ENCODE measurements at regions not wholly inside any gene's neighbourhood (a gene's known extent, or its start where the extent isn't known, plus 50 kb on each side); places are given as distances from the start of the nearest gene placed in this dataset.

- Histone ChIP-seq H3K9me2 (replicated peaks; ENCODE audit: low read length) (no peaks in the 10 kb centered on the region), H3K36me3 (ENCODE audit: low read depth, low read length) (no peaks in the 10 kb centered on the region), H2AFZ (ENCODE audit: low read length) (no peak overlapping the region), H3K4me1 (ENCODE audit: insufficient read depth, low read length) (no peaks in the 10 kb centered on the region), H3K9ac (ENCODE audit: low read length) (no peak overlapping the region), H3K4me2 (ENCODE audit: low read length) (no peak overlapping the region), H3K27ac (ENCODE audit: low read length) (no peak overlapping the region), H3K4me3 (ENCODE audit: low read length) (no peak overlapping the region), H3K79me2 (ENCODE audit: low read length) (no peaks in the 10 kb centered on the region), H3K27me3 (ENCODE audit: low read length) (peaks cover 63% of the 10 kb centered on the region), H4K20me1 (ENCODE audit: low read length) (no peaks in the 10 kb centered on the region), H3K9me3 (ENCODE audit: low read length) (no peaks in the 10 kb centered on the region), H3F3A (ENCODE audit: low read length, unreplicated experiment) (no peaks in the 10 kb centered on the region)
- BruUV-seq (replicated peaks): no TSS peak
- ChIA-PET POLR2A (ENCODE audit: unreplicated experiment) (no interaction called here), CTCF (no interaction called here)
- ATAC-seq (no peak), DNase-seq (no peak)
- no peak for TF ChIP-seq CTCF (conservative IDR thresholded peaks at IDR 0.05; ENCODE audit: low read depth, low read length)
- TF ChIP-seq EZH2phosphoT487 (IDR thresholded peaks at IDR 0.05; ENCODE audit: borderline replicate concordance, low read length): no peak
- TF ChIP-seq EZH2 (IDR thresholded peaks at IDR 0.05; ENCODE audit: low read length, unreplicated experiment): no peak
- intact Hi-C loops (cut with micrococcal nuclease): no loop called here
These were observed 151.1 kb downstream of the TRIM27 start for GRCh38 chr6:28772480-28773381.

DNA sequence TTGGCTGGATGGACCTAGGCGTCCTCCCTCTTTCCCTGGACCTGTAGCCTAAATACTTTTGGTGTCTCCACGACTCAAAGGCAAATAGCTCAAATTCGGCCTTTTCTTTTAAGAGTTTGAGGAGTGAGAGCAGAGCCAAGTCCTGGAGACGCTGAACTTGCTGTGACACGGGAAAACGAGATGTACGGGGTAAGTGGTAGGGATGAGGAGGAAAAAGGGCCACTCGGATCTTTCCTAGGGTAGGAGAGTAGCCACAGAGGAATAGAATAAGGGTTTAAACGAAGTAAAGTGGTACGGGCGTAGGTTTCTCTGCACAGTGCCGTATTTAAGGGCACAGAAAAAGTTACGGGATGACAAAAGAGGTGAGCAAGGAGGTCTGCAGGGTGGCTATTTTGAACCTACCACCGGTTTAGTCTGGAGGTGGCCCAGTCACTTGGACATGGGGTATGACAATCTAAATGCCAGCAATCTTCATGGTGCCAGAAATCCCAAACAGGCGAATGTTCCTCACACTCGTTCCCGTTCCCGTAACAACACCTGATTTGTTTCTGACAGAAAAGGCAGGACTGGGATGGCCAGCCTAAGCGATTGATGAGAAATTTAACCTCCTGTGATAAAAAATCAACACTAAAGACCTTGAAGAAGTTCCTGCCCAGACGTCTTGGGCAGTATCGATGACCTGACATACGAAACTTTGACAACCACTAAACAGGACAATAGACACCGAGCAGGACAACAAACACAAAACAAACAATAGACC lies 149.3 kb downstream of the TRIM27 start:
- Histone ChIP-seq H3K4me3 (ENCODE audit: low read length) (no peak overlapping the region), H3K4me2 (ENCODE audit: low read length) (no peak overlapping the region), H3K9me2 (replicated peaks; ENCODE audit: low read length) (no peaks in the 10 kb centered on the region), H3K79me2 (ENCODE audit: low read length) (no peaks in the 10 kb centered on the region), H4K20me1 (ENCODE audit: low read length) (no peaks in the 10 kb centered on the region), H3F3A (ENCODE audit: low read length, unreplicated experiment) (no peaks in the 10 kb centered on the region), H3K27ac (ENCODE audit: low read length) (no peak overlapping the region), H2AFZ (ENCODE audit: low read length) (no peak overlapping the region), H3K9me3 (ENCODE audit: low read length) (no peaks in the 10 kb centered on the region), H3K27me3 (ENCODE audit: low read length) (peaks cover 63% of the 10 kb centered on the region), H3K9ac (ENCODE audit: low read length) (no peak overlapping the region), H3K36me3 (ENCODE audit: low read depth, low read length) (no peaks in the 10 kb centered on the region), H3K4me1 (ENCODE audit: insufficient read depth, low read length) (no peaks in the 10 kb centered on the region)
- ATAC-seq (no peak), DNase-seq (no peak)
- ChIA-PET CTCF (no interaction called here), POLR2A (ENCODE audit: unreplicated experiment) (no interaction called here)
- intact Hi-C loops (cut with micrococcal nuclease): no loop called here
- no TSS peak for BruUV-seq (replicated peaks)
- no peak for TF ChIP-seq CTCF (conservative IDR thresholded peaks at IDR 0.05; ENCODE audit: low read depth, low read length)
- TF ChIP-seq EZH2phosphoT487 (IDR thresholded peaks at IDR 0.05; ENCODE audit: borderline replicate concordance, low read length): no peak
- no peak for TF ChIP-seq EZH2 (IDR thresholded peaks at IDR 0.05; ENCODE audit: low read length, unreplicated experiment)

- Histone ChIP-seq H3K27ac (ENCODE audit: low read length) (no peak overlapping the region), H3K4me3 (ENCODE audit: low read length) (no peak overlapping the region; the same call in 1 of the 2 replicates), H3K36me3 (ENCODE audit: low read depth, low read length) (no peaks in the 10 kb centered on the region), H3F3A (ENCODE audit: low read length, unreplicated experiment) (no peaks in the 10 kb centered on the region), H3K9me3 (ENCODE audit: low read length) (no peaks in the 10 kb centered on the region), H3K9ac (ENCODE audit: low read length) (no peak overlapping the region), H2AFZ (ENCODE audit: low read length) (no peak overlapping the region), H4K20me1 (ENCODE audit: low read length) (no peaks in the 10 kb centered on the region), H3K4me1 (ENCODE audit: insufficient read depth, low read length) (no peaks in the 10 kb centered on the region), H3K27me3 (ENCODE audit: low read length) (peaks cover 68% of the 10 kb centered on the region), H3K9me2 (replicated peaks; ENCODE audit: low read length) (no peaks in the 10 kb centered on the region), H3K79me2 (ENCODE audit: low read length) (no peaks in the 10 kb centered on the region), H3K4me2 (ENCODE audit: low read length) (no peak overlapping the region)
- no peak for DNase-seq
- ChIA-PET POLR2A (ENCODE audit: unreplicated experiment) (no interaction called here), CTCF (no interaction called here)
- no TSS peak for BruUV-seq (replicated peaks)
- TF ChIP-seq EZH2phosphoT487 (IDR thresholded peaks at IDR 0.05; ENCODE audit: borderline replicate concordance, low read length) (no peak), CTCF (conservative IDR thresholded peaks at IDR 0.05; ENCODE audit: low read depth, low read length) (no peak), EZH2 (IDR thresholded peaks at IDR 0.05; ENCODE audit: low read length, unreplicated experiment) (no peak)
- no peak for ATAC-seq
- intact Hi-C loops (cut with micrococcal nuclease): no loop called here
These were observed 148.8 kb downstream of the TRIM27 start for GRCh38 chr6:28775052-28775376.

All from PC-3 (cell line).